GM23248 (cell line): ENCODE measurements at regions not wholly inside any gene's neighbourhood (a gene's known extent, or its start where the extent isn't known, plus 50 kb on each side); places are given as distances from the start of the nearest gene placed in this dataset.

Experiments
- EZH2 ChIP-seq: fragments of 200-600 bp; sonication (generic); IDR thresholded peaks from 2 replicates; pipeline ENCODE4 v1.6.1; 2018; ENCODE audit warnings: antibody characterized with exemption, mild to moderate bottlenecking; ENCODE audit not compliant: insufficient read depth, poor library complexity, severe bottlenecking
- EZH2phosphoT487 ChIP-seq: fragments of 200-600 bp; sonication (generic); IDR thresholded peaks from 2 replicates; pipeline ENCODE4 v1.6.1; 2018; ENCODE audit warnings: antibody characterized with exemption, moderate library complexity, mild to moderate bottlenecking, low read depth; ENCODE audit not compliant: insufficient read depth

DNA sequence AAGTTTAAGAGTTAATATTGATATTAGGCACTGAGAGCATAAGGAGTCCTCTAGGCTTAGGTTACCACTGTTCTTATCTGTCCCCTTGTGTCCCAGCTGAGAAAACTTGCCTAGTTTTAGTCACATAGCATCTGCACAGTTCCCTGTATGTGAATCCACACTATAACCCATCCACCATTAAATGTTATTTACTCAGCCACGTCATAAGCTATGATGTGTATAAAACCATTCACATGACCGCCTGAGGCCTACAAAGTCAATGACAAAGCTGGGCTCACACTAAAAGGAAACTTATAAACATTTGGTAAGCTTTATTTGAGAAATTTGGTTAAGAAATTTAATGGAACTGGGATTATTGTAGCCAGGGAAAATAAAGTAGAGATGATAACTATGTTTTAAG lies 59.2 kb upstream of the TFAP2D start:
- TF ChIP-seq EZH2 (no peak), EZH2phosphoT487 (no peak)
